Subcutaneous abdominal adipose tissue (tissue), 5 donors: ENCODE measurements at regions not wholly inside any gene's neighbourhood (a gene's known extent, or its start where the extent isn't known, plus 50 kb on each side); places are given as distances from the start of the nearest gene placed in this dataset.
"Not testable (repeated sequence)": the region's sequence is repeated elsewhere in the genome, so short reads cannot be mapped to it uniquely, and the experiment has no call there.

Experiments
- H3K27ac ChIP-seq: one replicate; pipeline ENCODE4 v1.7.0; 2013; ENCODE audit warnings: low read depth, mild to moderate bottlenecking, inconsistent platforms, low read length, moderate library complexity
- H3K27me3 ChIP-seq, 5 donors: one replicate each; pipeline ENCODE4 v1.7.0; 2013; ENCODE audit warnings: low read length in 5 of 5, inconsistent platforms in 1 of 5; ENCODE audit not compliant: control insufficient read depth in 5 of 5, insufficient read depth in 4 of 5
- H3K36me3 ChIP-seq, 5 donors: one replicate each; pipeline ENCODE4 v1.7.0; 2013; ENCODE audit warnings: low read length in 5 of 5; ENCODE audit not compliant: control insufficient read depth in 5 of 5, insufficient read depth in 5 of 5
- H3K4me1 ChIP-seq, 5 donors: one replicate each; pipeline ENCODE4 v1.7.0; 2013; ENCODE audit warnings: low read length in 5 of 5, mild to moderate bottlenecking in 3 of 5, moderate library complexity in 1 of 5; ENCODE audit not compliant: control insufficient read depth in 5 of 5, insufficient read depth in 5 of 5
- H3K4me3 ChIP-seq, 5 donors: one replicate each; pipeline ENCODE4 v1.7.0; 2013; ENCODE audit warnings: low read length in 5 of 5, low read depth in 1 of 5
- H3K9ac ChIP-seq, 5 donors: one replicate each; pipeline ENCODE4 v1.7.0; 2013; ENCODE audit warnings: low read length in 5 of 5, mild to moderate bottlenecking in 4 of 5, moderate library complexity in 3 of 5
- H3K9me3 ChIP-seq, 5 donors: one replicate each; pipeline ENCODE4 v1.7.0; 2013; ENCODE audit warnings: low read length in 5 of 5; ENCODE audit not compliant: control insufficient read depth in 5 of 5
- donor health status: healthy.
- donor health status: healthy.
- donor health status: healthy.
- donor health status: healthy.
- donor health status: healthy.

DNA sequence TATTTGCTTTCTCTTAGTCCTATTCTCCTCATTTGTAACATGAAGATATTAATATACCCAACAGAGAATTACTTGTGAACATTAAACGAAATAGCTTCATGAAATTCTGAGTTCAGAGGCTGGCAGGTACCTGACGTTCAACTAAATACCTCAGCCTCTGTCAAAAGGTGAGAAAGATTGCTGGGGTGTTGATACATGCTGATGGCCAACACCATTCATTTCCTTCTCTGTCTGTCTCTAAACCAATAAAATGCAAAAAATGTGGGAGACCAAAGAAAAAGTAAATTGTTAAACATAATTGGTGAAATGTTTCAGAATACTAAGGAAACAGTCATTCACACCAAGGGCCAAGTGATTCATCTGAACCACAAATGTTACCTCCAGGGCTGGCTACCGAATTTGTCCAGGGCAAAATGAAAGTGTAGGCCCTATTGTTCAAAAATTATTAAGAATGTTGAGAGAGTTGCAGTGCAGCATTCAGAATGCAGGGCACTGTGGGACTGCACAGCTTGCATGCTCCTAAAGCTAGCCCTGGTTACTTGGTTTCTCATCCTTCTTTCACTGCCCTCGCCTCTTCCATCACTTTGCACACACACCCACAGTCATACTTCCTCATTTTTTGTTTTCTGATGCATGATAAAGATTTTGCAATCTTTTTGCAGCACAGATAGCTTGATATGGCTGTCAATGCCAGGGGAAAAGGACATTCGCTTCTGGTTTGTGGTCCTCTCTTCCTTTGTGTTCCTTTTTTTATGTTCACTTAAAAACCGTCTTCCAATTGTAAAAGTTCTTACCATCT is 414.3 kb upstream of the NR5A2 start:
- Histone ChIP-seq H3K4me3 (no peak overlapping the region), H3K36me3 (no peaks in the 10 kb centered on the region), H3K9me3 (peaks cover 0 to 3% (median 0%) of the 10 kb centered on the region in 5 donors), H3K27me3 (no peaks in the 10 kb centered on the region), H3K27ac (no peak overlapping the region), H3K9ac (no peak overlapping the region), H3K4me1 (no peaks in the 10 kb centered on the region)

- Histone ChIP-seq H3K4me1 (no peaks in the 10 kb centered on the region), H3K36me3 (no peaks in the 10 kb centered on the region), H3K27me3 (no peaks in the 10 kb centered on the region), H3K9ac (no peak overlapping the region), H3K27ac (no peak overlapping the region), H3K9me3 (no peaks in the 10 kb centered on the region), H3K4me3 (no peak overlapping the region)
Observed at GRCh38 chr1:199616947-199617346, 410.6 kb upstream of the NR5A2 start.

DNA sequence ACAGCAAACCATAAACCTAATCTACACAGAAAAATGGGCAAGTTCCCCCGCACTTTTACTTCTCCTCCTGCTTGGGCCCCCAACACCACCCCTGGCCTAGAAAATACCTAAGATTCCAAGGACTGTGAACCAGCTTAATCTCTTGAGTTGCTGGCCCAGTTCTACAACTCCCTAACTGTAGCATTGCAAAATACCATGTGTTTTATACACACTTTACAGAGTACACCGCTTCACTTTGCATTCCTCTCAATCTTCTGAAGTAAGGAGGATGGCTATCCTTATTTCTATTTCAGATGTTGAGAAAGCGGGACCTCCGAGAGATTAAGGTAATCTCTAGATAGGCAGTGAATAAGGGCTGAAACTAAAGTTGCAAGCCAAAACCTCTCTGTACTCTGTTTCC is 408.3 kb upstream of the NR5A2 start:
- no peaks in the 10 kb centered on the region for H3K9me3 ChIP-seq
- H3K36me3 ChIP-seq: no peaks in the 10 kb centered on the region
- no peaks in the 10 kb centered on the region for H3K4me1 ChIP-seq
- H3K27ac ChIP-seq: no peak overlapping the region
- H3K27me3 ChIP-seq: no peaks in the 10 kb centered on the region
- no peak overlapping the region for H3K4me3 ChIP-seq
- no peak overlapping the region for H3K9ac ChIP-seq

DNA sequence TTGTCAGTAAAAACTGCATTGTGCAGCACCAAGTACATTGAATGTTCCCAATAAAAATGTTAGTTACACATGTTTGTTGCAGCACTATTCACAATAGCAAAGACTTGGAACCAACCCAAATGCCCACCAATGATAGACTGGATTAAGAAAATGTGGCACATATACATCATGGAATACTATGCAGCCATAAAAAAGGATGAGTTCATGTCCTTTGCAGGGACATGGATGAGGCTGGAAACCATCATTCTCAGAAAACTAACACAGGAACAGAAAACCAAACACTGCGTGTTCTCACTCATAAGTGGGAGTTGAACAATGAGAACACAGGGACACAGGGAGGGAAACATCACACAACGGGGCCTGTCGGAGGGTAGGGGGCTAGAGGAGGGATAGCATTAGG is 401.3 kb upstream of the NR5A2 start:
- H3K9me3 ChIP-seq, H3K36me3 ChIP-seq, H3K9ac ChIP-seq, H3K27ac ChIP-seq, H3K4me1 ChIP-seq, H3K4me3 ChIP-seq, H3K27me3 ChIP-seq: not testable (repeated sequence)

DNA sequence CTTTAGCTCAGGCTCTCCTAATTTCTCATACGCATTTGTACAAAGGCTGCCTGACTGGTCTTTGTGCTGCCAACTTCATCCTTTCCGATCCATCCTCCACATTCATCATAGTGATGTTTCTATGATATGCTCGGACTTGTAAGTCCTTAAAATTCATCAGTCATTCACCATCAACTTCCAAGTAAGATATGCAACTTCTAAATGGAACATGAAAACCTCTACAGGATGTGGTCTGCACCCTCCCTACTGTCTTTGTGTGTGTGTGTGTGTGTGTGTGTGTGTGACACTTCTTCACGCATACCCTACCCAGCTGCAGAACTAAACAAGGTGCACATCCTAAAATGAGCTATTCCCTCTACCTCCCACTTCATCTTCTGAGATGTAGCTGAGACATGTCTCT is 397.9 kb upstream of the NR5A2 start:
- no peak overlapping the region for H3K4me3 ChIP-seq
- H3K27ac ChIP-seq: no peak overlapping the region
- no peaks in the 10 kb centered on the region for H3K36me3 ChIP-seq
- H3K9ac ChIP-seq: no peak overlapping the region
- no peaks in the 10 kb centered on the region for H3K27me3 ChIP-seq
- H3K9me3 ChIP-seq: no peaks in the 10 kb centered on the region
- H3K4me1 ChIP-seq: no peaks in the 10 kb centered on the region

DNA sequence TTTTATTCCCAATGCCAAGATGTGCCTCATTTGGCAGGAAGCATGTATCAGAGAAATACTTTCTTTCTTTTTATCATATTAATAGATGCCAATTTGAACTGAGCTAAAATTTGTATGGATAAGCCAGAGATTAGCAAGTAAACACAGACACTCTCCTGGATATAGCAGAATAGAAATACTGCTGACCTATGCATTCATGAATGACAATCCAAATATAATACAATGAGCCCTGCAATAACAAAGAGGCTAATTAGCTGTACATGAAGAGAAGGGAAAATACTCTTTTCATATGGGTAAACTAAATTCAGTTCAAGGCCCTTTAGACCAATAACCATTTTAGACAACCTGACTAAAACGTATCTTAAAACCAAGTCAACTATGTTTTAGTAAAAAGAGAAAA is 388.1 kb upstream of the NR5A2 start:
- no peaks in the 10 kb centered on the region for H3K9me3 ChIP-seq
- H3K4me1 ChIP-seq: no peaks in the 10 kb centered on the region
- no peak overlapping the region for H3K9ac ChIP-seq
- H3K27ac ChIP-seq: no peak overlapping the region
- no peaks in the 10 kb centered on the region for H3K36me3 ChIP-seq
- H3K4me3 ChIP-seq: no peak overlapping the region
- H3K27me3 ChIP-seq: no peaks in the 10 kb centered on the region

- no peaks in the 10 kb centered on the region for H3K4me1 ChIP-seq
- no peaks in the 10 kb centered on the region for H3K27me3 ChIP-seq
- H3K36me3 ChIP-seq: no peaks in the 10 kb centered on the region
- no peak overlapping the region for H3K4me3 ChIP-seq
- H3K27ac ChIP-seq: no peak overlapping the region
- H3K9ac ChIP-seq: no peak overlapping the region
- H3K9me3 ChIP-seq: no peaks in the 10 kb centered on the region
Observed at GRCh38 chr1:199641531-199641930, 386.0 kb upstream of the NR5A2 start.

GRCh38 chr1:199644912-199645311 is 382.6 kb upstream of the NR5A2 start:
- Histone ChIP-seq H3K9me3 (no peaks in the 10 kb centered on the region), H3K4me1 (peaks cover 0 to 4% (median 0%) of the 10 kb centered on the region in 5 donors), H3K27me3 (no peaks in the 10 kb centered on the region), H3K4me3 (no peak overlapping the region), H3K9ac (no peak overlapping the region), H3K27ac (no peak overlapping the region), H3K36me3 (no peaks in the 10 kb centered on the region)

GRCh38 chr1:199646761-199647160 is 380.7 kb upstream of the NR5A2 start:
- Histone ChIP-seq H3K4me3 (no peak overlapping the region), H3K9me3 (no peaks in the 10 kb centered on the region), H3K27me3 (no peaks in the 10 kb centered on the region), H3K4me1 (peaks cover 0 to 4% (median 0%) of the 10 kb centered on the region in 5 donors), H3K27ac (no peak overlapping the region), H3K9ac (no peak overlapping the region), H3K36me3 (no peaks in the 10 kb centered on the region)

DNA sequence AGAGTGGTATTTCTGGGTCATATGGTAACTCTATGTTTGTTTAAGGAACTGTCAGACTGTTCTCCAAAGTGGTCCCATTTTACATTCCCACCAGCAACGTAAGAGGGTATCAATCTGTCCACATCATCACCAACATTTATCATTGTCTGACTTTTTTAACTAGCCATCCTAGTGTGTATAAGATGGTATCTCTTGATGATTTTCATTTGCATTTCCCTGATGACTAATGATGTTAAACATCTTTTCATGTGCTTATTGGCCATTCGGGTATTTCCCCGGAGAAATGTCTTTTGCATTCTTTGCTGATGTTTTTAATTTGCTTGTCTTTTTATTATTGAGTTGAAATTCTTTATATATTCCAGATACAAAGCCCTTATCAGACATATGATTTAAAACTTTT is 370.1 kb upstream of the NR5A2 start:
- Histone ChIP-seq H3K9me3 (no peaks in the 10 kb centered on the region), H3K27me3 (no peaks in the 10 kb centered on the region), H3K36me3 (no peaks in the 10 kb centered on the region), H3K4me3 (no peak overlapping the region), H3K4me1 (no peaks in the 10 kb centered on the region), H3K9ac (no peak overlapping the region), H3K27ac (no peak overlapping the region)
